ENCODE measurements at regions not wholly inside any gene's neighbourhood (a gene's known extent, or its start where the extent isn't known, plus 50 kb on each side); places are given as distances from the start of the nearest gene placed in this dataset.

DNA sequence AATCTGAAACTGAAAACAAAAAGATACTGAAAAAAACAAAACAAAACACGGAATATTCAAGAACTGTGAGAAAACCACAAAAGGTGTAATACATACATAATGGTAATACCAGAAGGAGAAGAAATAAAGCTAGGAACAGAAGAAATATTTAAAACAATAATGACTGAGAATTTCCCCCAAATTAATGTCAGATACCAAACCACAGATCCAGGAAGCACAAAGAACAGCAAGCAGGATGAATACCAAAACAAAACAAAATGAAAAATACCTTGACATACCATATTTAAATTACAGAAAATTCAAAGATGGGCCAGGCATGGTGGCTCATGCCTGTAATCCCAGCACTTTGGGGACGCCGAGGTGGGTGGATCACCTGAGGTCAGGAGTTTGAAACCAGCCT, 57.7 kb upstream of the PARD3 start:
- TF ChIP-seq, protein P1, sequence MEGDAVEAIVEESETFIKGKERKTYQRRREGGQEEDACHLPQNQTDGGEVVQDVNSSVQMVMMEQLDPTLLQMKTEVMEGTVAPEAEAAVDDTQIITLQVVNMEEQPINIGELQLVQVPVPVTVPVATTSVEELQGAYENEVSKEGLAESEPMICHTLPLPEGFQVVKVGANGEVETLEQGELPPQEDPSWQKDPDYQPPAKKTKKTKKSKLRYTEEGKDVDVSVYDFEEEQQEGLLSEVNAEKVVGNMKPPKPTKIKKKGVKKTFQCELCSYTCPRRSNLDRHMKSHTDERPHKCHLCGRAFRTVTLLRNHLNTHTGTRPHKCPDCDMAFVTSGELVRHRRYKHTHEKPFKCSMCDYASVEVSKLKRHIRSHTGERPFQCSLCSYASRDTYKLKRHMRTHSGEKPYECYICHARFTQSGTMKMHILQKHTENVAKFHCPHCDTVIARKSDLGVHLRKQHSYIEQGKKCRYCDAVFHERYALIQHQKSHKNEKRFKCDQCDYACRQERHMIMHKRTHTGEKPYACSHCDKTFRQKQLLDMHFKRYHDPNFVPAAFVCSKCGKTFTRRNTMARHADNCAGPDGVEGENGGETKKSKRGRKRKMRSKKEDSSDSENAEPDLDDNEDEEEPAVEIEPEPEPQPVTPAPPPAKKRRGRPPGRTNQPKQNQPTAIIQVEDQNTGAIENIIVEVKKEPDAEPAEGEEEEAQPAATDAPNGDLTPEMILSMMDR (IDR thresholded peaks at IDR 0.05) = no peak
- no peak for TF ChIP-seq POLR2A (IDR thresholded peaks at IDR 0.05)
